ENCODE measurements at regions not wholly inside any gene's neighbourhood (a gene's known extent, or its start where the extent isn't known, plus 50 kb on each side); places are given as distances from the start of the nearest gene placed in this dataset.

- DNase-seq (ENCODE audit: low read depth in 1 of 2, low spot score in 1 of 2): no peak
These were observed 515.7 kb downstream of the RPS24 start for GRCh38 chr10:78549140-78549935.

- DNase-seq (ENCODE audit: low read depth in 1 of 2, low spot score in 1 of 2): no peak
These were observed 516.4 kb downstream of the RPS24 start for GRCh38 chr10:78550090-78550489.

- no peak for DNase-seq (ENCODE audit: low read depth in 1 of 2, low spot score in 1 of 2)
These were observed 517.1 kb downstream of the RPS24 start for GRCh38 chr10:78550716-78551115.

DNA sequence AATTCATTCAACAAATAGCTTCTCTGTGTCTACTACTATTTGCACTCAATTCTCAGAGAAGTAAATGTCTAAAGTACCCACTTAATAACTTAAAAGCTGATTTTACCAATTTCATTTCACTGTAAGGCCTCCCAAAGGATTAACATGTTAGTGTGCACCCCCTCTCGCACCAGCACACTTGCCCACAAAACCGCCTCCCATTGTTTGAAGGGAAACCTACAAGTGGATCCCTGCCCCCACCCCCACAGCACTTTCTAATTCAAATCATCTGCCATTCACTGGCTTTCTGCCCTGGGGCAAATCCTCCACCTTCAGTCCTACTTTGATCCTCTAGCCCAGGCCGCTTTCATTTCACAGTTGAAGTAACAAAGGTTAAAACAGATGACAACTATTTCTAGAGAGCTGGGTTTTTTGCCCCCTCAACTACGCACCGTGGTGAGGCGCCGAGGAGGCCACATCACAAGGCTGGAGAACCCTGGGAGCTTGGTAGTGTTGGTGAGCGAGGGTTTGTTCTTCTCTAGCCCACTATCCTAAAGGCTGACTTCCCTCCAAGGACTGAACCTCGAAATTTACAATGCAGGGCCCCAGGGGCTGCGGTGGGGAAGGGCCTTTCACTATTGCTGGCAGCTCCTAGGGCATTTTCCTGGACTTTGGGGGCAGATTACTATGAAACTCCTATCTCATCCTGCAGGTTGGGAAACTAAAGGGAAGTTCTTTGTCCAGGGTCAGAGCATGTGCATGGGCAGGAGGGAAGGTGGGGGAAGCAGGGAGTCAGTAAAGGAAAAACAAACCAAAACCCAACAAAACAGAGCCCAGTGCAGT lies 517.4 kb upstream of the ZMIZ1 start:
- DNase-seq (ENCODE audit: low read depth in 1 of 2, low spot score in 1 of 2): no peak

DNA sequence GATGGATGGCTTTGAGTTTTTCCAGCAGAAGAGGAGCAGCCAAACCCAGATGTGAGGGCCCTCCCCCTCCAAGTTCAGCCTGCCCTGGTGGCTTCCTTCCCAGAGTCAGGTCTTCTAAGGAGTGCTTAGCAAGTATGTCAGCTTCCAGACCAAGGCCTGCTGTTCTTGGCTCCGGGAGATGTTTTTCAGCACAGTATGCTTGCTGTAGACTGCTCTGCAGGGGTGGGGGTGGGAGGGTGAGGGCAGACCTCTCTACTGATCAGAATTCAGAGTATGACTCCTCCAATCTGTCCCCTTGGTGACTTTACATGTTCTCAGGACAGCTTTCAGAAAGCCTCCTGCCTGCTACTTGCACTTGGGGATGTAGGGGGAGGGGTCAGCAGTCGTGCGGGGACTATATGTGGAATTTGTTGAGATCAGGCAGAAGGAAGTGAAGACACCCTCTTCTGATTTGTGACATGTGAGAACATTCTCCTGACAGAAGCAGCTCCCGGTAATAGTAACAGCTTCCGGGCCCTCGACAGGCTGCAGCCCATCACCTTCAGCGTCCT lies 516.4 kb upstream of the ZMIZ1 start:
- DNase-seq (ENCODE audit: low read depth in 1 of 2, low spot score in 1 of 2): no peak

GRCh38 chr10:78553792-78554191 lies 515.0 kb upstream of the ZMIZ1 start:
- no peak for DNase-seq (ENCODE audit: low read depth in 1 of 2, low spot score in 1 of 2)

DNA sequence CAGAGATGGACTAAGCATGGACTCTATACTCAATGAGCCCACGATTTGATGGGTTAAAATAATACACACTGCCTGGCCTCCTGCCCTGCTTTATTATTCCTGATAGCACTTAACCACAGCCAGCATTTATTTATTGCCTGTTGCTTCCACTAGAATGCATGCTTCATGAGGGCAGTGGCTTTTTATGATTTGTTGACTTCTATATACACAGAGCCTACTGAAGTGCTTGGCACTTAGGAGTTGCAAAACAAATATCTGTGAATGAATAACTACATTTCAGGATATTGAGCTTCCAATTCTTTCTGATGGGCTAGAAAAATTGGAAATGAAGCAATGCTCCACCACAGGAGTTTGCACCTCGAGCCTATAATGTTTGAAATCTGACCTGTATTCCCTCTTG lies 513.6 kb upstream of the ZMIZ1 start:
- no peak for DNase-seq (ENCODE audit: low read depth in 1 of 2, low spot score in 1 of 2)

- DNase-seq (ENCODE audit: low read depth in 1 of 2, low spot score in 1 of 2): no peak
These were observed 511.9 kb upstream of the ZMIZ1 start for GRCh38 chr10:78556705-78557432.

GRCh38 chr10:78557433-78557925 lies 511.3 kb upstream of the ZMIZ1 start:
- DNase-seq (ENCODE audit: low read depth in 1 of 2, low spot score in 1 of 2): no peak

DNA sequence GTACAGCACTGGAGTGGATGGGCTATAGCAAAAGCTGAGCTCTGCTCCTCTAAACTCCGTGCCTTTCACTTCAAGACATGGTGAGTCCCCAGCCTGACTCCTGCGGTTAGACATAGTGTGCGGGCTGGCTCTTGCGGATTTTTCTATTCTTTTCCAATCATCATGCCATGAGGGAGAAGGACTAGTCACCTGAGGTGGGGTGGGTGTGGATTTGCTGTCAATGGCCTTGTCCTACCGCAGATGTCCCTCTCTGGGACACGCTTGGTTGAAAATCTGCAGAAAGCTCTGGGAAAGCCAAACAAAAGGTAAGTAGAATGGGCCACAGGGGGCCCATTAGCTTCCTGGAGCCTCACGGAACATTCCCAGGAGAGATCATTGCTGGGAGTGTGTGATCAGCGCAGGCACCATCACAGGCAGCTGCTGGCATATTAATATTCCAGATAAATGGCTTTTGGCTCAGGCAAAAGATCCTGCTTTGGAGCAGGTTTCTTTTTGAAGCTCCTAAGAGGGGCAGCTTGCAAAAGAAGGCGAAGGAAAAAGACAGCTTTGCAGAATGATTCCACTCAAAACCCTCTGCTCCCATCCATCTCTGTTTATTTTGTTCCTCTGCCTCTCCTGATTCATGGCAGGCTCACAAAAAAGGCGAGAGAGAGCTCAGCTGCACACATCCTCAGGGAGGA lies 509.0 kb upstream of the ZMIZ1 start:
- DNase-seq (ENCODE audit: low read depth in 1 of 2, low spot score in 1 of 2): no peak

GRCh38 chr10:78560341-78560688 lies 508.5 kb upstream of the ZMIZ1 start:
- no peak for DNase-seq (ENCODE audit: low read depth in 1 of 2, low spot score in 1 of 2)

GRCh38 chr10:78563314-78563713 lies 505.5 kb upstream of the ZMIZ1 start:
- no peak for DNase-seq (ENCODE audit: low read depth in 1 of 2, low spot score in 1 of 2)

- DNase-seq (ENCODE audit: low read depth in 1 of 2, low spot score in 1 of 2): no peak
These were observed 502.9 kb upstream of the ZMIZ1 start for GRCh38 chr10:78565841-78566240.

DNA sequence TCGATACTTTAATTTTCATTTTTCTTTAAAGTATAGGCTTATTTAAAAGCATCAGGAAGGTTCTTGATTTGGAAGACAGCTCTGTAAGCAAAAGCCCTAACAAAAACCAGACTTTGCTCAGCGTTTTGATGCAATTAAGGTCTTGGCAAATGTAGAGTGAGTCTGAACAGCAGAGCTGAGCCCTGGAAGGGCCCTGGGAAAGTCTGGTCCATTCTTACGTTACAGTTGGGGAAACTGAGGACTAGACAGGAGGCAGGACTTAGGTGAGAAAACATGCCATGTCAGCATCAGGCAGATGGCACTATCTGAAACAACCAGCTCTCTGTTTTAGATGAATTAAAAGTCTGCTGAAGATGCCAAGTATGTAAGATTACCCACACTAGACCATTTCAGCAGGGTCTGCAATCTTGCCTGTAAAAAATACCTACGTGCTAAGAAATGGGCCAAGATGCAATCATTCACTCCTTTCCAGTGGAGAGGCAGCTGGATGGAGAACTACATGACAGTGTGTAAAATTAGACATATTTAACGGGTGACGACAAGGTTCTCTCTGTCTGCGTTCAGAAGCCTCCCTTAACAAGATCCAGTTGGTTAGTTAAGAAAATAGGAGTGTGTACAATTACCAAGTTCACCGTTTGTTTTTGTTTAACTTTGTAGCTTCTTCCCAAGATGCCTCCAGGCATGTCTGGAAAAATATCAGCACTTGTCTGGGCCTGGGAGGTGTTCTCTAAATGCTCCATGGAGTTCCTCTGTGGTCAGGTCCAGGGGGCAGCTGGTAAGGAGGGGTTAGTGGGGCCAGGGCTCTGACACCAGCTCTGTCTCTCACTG lies 502.3 kb upstream of the ZMIZ1 start:
- no peak for DNase-seq (ENCODE audit: low read depth in 1 of 2, low spot score in 1 of 2)

GRCh38 chr10:78567680-78568455 lies 500.9 kb upstream of the ZMIZ1 start:
- DNase-seq (ENCODE audit: low read depth in 1 of 2, low spot score in 1 of 2): no peak

DNA sequence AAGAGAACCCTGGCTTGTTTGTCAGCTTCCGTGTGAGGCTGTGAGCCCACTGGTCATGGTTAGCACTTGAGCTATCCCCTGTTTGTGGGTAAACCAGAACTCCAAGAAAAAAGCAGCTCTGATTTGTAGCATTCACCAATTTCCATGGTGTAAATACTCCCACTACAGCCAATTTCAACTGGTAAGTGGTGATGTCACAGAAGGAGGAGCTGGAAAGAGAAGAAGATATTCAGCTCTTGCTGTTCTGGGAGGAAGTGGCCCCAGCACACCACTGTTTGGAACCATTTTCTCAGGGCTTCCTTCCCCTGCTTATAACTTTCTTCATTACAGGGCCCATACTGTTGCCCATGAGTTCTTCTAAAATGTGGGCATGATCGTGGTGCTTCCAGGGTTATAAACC lies 500.1 kb upstream of the ZMIZ1 start:
- DNase-seq (ENCODE audit: low read depth in 1 of 2, low spot score in 1 of 2): no peak

GRCh38 chr10:78570633-78571235 lies 498.0 kb upstream of the ZMIZ1 start:
- DNase-seq (ENCODE audit: low read depth in 1 of 2, low spot score in 1 of 2): no peak

DNA sequence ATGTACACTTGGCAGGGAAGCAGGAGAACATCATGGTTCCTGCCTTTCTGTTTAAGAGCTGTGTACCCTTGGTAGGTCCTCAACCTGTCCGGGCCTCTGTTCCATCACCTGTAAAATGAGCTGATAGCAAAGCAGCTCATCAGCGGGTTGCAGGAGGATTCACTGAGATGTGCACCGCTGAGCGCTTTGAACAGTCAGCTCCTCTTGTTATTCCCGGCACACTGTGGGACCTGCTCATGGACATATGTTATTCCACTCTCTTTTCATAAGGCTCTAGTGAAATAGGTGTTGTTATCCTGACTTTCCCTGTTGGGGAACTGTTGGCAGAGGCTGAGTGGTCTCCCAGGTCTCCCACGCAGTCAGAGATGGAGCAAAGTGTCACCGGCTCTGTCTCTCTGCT lies 497.5 kb upstream of the ZMIZ1 start:
- no peak for DNase-seq (ENCODE audit: low read depth in 1 of 2, low spot score in 1 of 2)

DNA sequence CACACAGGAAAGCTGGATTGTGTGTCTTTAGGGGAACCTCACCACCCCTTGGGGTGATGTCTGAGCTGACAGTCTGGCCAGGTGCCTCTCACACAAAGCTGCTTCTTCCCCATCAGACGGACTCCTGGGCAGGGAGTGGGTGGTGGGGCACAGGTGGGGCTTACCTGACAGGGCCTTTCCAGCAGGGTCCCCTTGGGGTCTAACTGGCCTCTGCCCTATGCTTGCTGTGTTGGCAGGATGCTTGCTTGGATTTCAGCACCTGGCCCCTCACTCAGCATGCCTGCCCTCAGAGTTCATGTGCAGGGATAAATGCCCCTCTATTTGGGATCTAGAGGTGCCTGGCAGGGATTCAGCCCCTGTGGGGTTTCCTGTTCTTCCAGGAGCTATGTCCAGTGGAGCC lies 496.9 kb upstream of the ZMIZ1 start:
- DNase-seq (ENCODE audit: low read depth in 1 of 2, low spot score in 1 of 2): no peak

Data from activated T-helper 1 cell treated with anti-CD3 and anti-CD28 coated beads, Interleukin-2, amount 50 U/mL, for 16 hours (primary cell).